Upper lobe of right lung (tissue), 1 donor: ENCODE measurements at regions not wholly inside any gene's neighbourhood (a gene's known extent, or its start where the extent isn't known, plus 50 kb on each side); places are given as distances from the start of the nearest gene placed in this dataset.

Source experiments
- ATAC-seq: fragments of 200-7000 bp; cut with Tn5 transposase; one replicate; pipeline ENCODE4 v1.9.1; 2020; ENCODE audit warnings: mild to moderate bottlenecking, moderate library complexity
- DNase-seq: peaks from one replicate; pipeline ENCODE4 v3.0.0-alpha.2; 2020
- H3K27ac ChIP-seq: fragments of 200-600 bp; one replicate; pipeline ENCODE4 v1.8.0; 2022
- H3K27me3 ChIP-seq: fragments of 200-600 bp; one replicate; pipeline ENCODE4 v1.8.0; 2022; ENCODE audit warnings: mild to moderate bottlenecking
- H3K36me3 ChIP-seq: fragments of 200-600 bp; one replicate; pipeline ENCODE4 v1.8.0; 2022
- H3K4me1 ChIP-seq: fragments of 200-600 bp; one replicate; pipeline ENCODE4 v1.8.0; 2022
- H3K4me3 ChIP-seq: fragments of 200-600 bp; one replicate; pipeline ENCODE4 v1.8.0; 2022; ENCODE audit warnings: mild to moderate bottlenecking
- H3K9me3 ChIP-seq: fragments of 200-600 bp; one replicate; pipeline ENCODE4 v1.8.0; 2022
- CTCF ChIP-seq: fragments of 200-600 bp; IDR thresholded peaks from one replicate; pipeline ENCODE4 v1.8.0; 2022; ENCODE audit warnings: antibody characterized with exemption
- intact Hi-C: fragments of 100-400 bp; cut with DNase I; formaldehyde crosslinking; loops from one replicate; pipeline ENCODE4 v1.11.0; 2022
- donor health status: DM: no; HTN: yes; CAD: no; lungs with severe emphysema.

GRCh38 chr21:27808923-27809322 lies 842.0 kb upstream of the ADAMTS5 start:
- H3K27ac ChIP-seq: no peak overlapping the region
- TF ChIP-seq CTCF: no peak
- ATAC-seq: no peak
- H3K27me3 ChIP-seq: no peaks in the 10 kb centered on the region
- no peak overlapping the region for H3K4me3 ChIP-seq
- H3K9me3 ChIP-seq: no peaks in the 10 kb centered on the region
- intact Hi-C loops: no loop called here
- no peak for DNase-seq
- H3K4me1 ChIP-seq: no peaks in the 10 kb centered on the region
- H3K36me3 ChIP-seq: no peaks in the 10 kb centered on the region

- intact Hi-C loops: no loop called here
- TF ChIP-seq CTCF: no peak
- H3K27ac ChIP-seq: no peak overlapping the region
- ATAC-seq (no peak), DNase-seq (no peak)
- H3K27me3 ChIP-seq: no peaks in the 10 kb centered on the region
- H3K4me3 ChIP-seq: no peak overlapping the region
- no peaks in the 10 kb centered on the region for H3K9me3 ChIP-seq
- H3K36me3 ChIP-seq: no peaks in the 10 kb centered on the region
- no peaks in the 10 kb centered on the region for H3K4me1 ChIP-seq
These were observed 840.7 kb upstream of the ADAMTS5 start for GRCh38 chr21:27807596-27807995.

- no peak for ATAC-seq
These were observed 839.4 kb upstream of the ADAMTS5 start for GRCh38 chr21:27806281-27806680.

GRCh38 chr21:27805696-27806095 lies 838.8 kb upstream of the ADAMTS5 start:
- H3K4me1 ChIP-seq: no peaks in the 10 kb centered on the region
- intact Hi-C loops: no loop called here
- no peaks in the 10 kb centered on the region for H3K27me3 ChIP-seq
- ATAC-seq (no peak), DNase-seq (no peak)
- no peaks in the 10 kb centered on the region for H3K9me3 ChIP-seq
- H3K27ac ChIP-seq: no peak overlapping the region
- H3K36me3 ChIP-seq: no peaks in the 10 kb centered on the region
- H3K4me3 ChIP-seq: no peak overlapping the region
- no peak for TF ChIP-seq CTCF

More at GRCh38 chr21:27806281-27806680, 839.4 kb upstream of the ADAMTS5 start:
- Histone ChIP-seq H3K4me1 (no peaks in the 10 kb centered on the region), H3K9me3 (no peaks in the 10 kb centered on the region), H3K27ac (no peak overlapping the region), H3K4me3 (no peak overlapping the region), H3K27me3 (no peaks in the 10 kb centered on the region), H3K36me3 (no peaks in the 10 kb centered on the region)
- no peak for DNase-seq
- no peak for TF ChIP-seq CTCF
- intact Hi-C loops: no loop called here

- ATAC-seq (no peak), DNase-seq (no peak)
- Histone ChIP-seq H3K27me3 (no peaks in the 10 kb centered on the region), H3K36me3 (no peaks in the 10 kb centered on the region), H3K4me3 (no peak overlapping the region), H3K27ac (no peak overlapping the region), H3K9me3 (no peaks in the 10 kb centered on the region), H3K4me1 (no peaks in the 10 kb centered on the region)
- TF ChIP-seq CTCF: no peak
- intact Hi-C loops: no loop called here
These were observed 837.6 kb upstream of the ADAMTS5 start for GRCh38 chr21:27804515-27804914.

GRCh38 chr21:27803571-27803970 lies 836.7 kb upstream of the ADAMTS5 start:
- no peaks in the 10 kb centered on the region for H3K9me3 ChIP-seq
- no peak overlapping the region for H3K4me3 ChIP-seq
- H3K4me1 ChIP-seq: no peaks in the 10 kb centered on the region
- H3K27ac ChIP-seq: no peak overlapping the region
- intact Hi-C loops: no loop called here
- no peaks in the 10 kb centered on the region for H3K27me3 ChIP-seq
- no peak for TF ChIP-seq CTCF
- no peaks in the 10 kb centered on the region for H3K36me3 ChIP-seq
- ATAC-seq: no peak
- DNase-seq: no peak
